C4-2B (cell line): ENCODE measurements at regions not wholly inside any gene's neighbourhood (a gene's known extent, or its start where the extent isn't known, plus 50 kb on each side); places are given as distances from the start of the nearest gene placed in this dataset.

Experiments used
- H3K27ac ChIP-seq: fragments of 450-650 bp; 2 replicates; pipeline ENCODE4 v1.5.1; 2017
- CTCF ChIP-seq: fragments of 450-650 bp; conservative IDR thresholded peaks from 2 replicates; pipeline ENCODE4 v1.5.1; 2017; ENCODE audit warnings: mild to moderate bottlenecking
- ZFX ChIP-seq: fragments of 450-650 bp; IDR thresholded peaks from 2 replicates; pipeline ENCODE4 v1.6.1; 2017

GRCh38 chr11:28412029-28412428 is 303.8 kb downstream of the METTL15 start:
- TF ChIP-seq ZFX (no peak), CTCF (no peak)

GRCh38 chr11:28401446-28401845 is 293.3 kb downstream of the METTL15 start:
- TF ChIP-seq CTCF (no peak), ZFX (no peak)

More at GRCh38 chr11:28412029-28412428, 303.8 kb downstream of the METTL15 start:
- H3K27ac ChIP-seq = no peak overlapping the region

GRCh38 chr11:28400331-28401100 is 292.3 kb downstream of the METTL15 start:
- no peak overlapping the region for H3K27ac ChIP-seq
- TF ChIP-seq CTCF (no peak), ZFX (no peak)

More at GRCh38 chr11:28401446-28401845, 293.3 kb downstream of the METTL15 start:
- no peak overlapping the region for H3K27ac ChIP-seq

- no peak overlapping the region for H3K27ac ChIP-seq
- TF ChIP-seq ZFX (no peak), CTCF (no peak)
These were observed 285.2 kb downstream of the METTL15 start for GRCh38 chr11:28393348-28393747.

GRCh38 chr11:28384418-28384817 is 276.2 kb downstream of the METTL15 start:
- no peak for TF ChIP-seq ZFX
- TF ChIP-seq CTCF = no peak
- no peak overlapping the region for H3K27ac ChIP-seq

- H3K27ac ChIP-seq = no peak overlapping the region
- no peak for TF ChIP-seq CTCF
- TF ChIP-seq ZFX = no peak
These were observed 275.3 kb downstream of the METTL15 start for GRCh38 chr11:28383456-28383855.
